D341Med (cell line): ENCODE measurements at regions not wholly inside any gene's neighbourhood (a gene's known extent, or its start where the extent isn't known, plus 50 kb on each side); places are given as distances from the start of the nearest gene placed in this dataset.
"Not testable (repeated sequence)": the region's sequence is repeated elsewhere in the genome, so short reads cannot be mapped to it uniquely, and the experiment has no call there.

Source experiments
- DNase-seq: peaks from one replicate; pipeline ENCODE4 v3.0.0; 2012; ENCODE audit warnings: low spot score

- no peak for DNase-seq
Observed at GRCh38 chr12:84054811-84055210, 857.8 kb downstream of the SLC6A15 start.

- no peak for DNase-seq
Observed at GRCh38 chr12:84047881-84048280, 864.7 kb downstream of the SLC6A15 start.

- DNase-seq = no peak
Observed at GRCh38 chr12:84046859-84047258, 865.7 kb downstream of the SLC6A15 start.

DNA sequence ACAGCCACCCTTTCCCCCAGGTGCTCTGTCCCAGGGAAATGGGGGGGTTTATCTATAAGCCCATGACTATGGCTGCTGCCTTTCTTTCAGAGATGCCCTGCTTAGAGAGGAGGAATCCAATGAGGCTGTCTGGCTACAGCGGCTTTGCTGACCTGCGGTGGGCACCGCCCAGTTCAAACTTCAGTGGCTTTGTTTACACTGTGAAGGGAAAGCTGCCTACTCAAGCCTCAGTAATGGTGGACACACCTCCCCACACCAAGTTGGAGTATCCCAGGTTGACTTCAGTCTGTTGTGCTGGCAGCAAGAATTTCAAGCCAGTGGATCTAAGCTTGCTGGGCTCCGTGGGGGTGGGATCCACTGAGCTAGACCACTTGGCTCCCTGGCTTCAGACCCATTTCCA, 869.2 kb downstream of the SLC6A15 start:
- no peak for DNase-seq

GRCh38 chr12:84038242-84038641, 874.4 kb downstream of the SLC6A15 start:
- no peak for DNase-seq

GRCh38 chr12:84036912-84037311, 875.7 kb downstream of the SLC6A15 start:
- no peak for DNase-seq

GRCh38 chr12:84035766-84036165, 876.8 kb downstream of the SLC6A15 start:
- DNase-seq = no peak

DNA sequence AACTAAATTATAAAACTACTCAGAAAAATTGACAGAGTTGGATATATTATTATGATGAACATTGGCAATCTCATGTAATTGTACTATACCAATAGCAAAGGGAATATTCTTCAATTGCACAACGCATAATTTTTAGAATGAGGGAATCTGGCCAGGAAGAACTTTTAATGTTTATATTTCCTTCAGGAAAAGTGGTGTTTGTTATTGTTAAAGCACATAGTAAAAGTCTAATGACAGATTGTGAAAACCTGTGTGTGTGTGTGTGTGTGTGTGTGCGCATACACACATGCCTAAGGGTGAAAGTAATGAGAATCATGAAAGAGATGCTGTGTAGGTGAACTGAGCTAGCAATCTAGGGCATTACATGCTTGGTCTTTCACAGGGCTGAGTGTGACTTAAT, 877.7 kb downstream of the SLC6A15 start:
- no peak for DNase-seq

DNA sequence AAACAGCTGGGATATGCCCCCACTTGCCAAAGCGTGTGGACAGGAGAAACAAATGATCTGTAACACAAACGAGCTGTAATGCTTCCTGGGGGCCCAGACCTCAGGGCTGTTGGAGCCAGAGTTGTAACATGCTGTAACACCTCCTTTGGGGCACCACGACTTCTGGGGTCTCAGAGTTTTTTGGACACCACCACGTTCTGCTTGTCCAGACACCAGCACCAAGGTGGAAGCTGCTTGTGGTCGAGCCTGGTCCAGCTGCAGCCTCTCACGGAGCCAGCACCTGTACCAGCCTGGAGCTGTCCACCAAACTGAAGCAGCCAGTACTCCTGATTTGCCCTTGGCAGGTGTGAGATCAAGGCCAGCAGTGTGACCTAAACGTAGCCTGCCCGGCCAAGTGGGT, 879.4 kb downstream of the SLC6A15 start:
- DNase-seq = no peak

DNA sequence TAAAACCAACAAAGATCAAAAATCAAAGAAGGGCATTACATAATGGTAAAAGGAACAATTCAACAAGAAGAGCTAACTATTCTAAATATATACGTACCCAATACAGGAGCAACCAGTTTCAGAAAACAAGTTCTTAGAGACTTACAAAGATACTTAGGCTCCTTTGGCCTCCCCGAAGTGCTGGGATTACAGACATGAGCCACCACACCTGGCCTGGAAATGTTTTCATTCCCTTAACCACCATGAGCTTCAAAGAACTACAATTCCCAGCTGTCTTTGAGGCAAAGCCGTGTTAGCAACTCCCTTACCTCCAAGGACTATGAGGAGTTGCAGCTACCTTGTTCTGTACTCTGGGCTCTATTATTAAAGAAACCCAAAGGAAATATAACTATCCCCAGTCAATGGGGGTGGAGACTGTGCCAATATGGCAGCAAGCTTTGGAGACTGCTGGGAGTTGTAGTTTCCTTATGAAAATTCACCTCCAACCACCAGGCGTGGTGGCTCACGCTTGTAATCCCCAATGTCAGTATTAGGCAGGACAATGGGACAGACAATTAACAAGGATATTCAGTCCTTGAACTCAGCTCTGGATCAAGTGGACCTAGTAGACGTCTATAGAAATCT, 893.9 kb downstream of the SLC6A15 start:
- DNase-seq = not testable (repeated sequence)

DNA sequence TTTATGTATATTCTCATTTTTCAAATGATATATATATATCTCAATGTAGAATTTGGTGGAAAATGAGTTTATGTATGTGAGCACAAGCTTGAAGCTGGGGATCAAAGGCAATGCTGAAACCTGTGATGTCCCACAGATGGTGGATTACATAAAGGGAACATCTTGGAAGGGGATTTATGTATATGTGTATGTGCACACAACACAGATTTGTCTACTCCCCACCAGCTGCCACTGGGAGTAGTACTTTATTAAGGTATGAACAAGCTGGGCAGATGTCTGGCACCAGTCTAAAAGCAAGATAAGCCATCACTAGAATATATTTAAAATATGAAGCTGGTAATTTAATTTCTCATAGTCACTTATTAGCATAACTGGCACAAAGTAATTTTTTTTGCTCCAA, 895.6 kb downstream of the SLC6A15 start:
- peak; percentile 61 for DNase-seq

- DNase-seq = no peak
Observed at GRCh38 chr12:83997423-83997822, 915.2 kb downstream of the SLC6A15 start.

- DNase-seq = no peak
Observed at GRCh38 chr12:83996671-83997070, 915.9 kb downstream of the SLC6A15 start.

- DNase-seq = no peak
Observed at GRCh38 chr12:83985084-83985483, 927.5 kb downstream of the SLC6A15 start.

GRCh38 chr12:83980398-83980797, 932.2 kb downstream of the SLC6A15 start:
- DNase-seq = no peak

GRCh38 chr12:83979785-83980184, 932.8 kb downstream of the SLC6A15 start:
- DNase-seq = no peak

DNA sequence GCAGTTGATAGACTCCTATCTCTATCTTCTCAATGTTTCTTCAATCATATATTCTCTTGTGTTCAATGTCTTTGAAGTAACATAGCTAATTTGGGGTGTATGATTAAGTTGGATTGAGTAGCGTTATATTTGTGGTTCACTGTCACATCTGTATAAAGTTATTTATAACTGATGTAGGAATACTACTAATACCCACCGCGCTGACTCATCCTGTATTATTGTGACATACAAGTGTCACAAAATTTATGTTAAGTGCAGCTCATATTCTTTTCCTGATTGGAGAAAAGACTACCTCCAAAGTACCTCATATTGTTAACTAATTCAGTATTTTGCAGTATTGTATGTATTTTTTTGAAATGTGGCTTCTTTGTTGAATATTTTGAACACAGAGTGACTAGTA, 940.8 kb downstream of the SLC6A15 start:
- no peak for DNase-seq

DNA sequence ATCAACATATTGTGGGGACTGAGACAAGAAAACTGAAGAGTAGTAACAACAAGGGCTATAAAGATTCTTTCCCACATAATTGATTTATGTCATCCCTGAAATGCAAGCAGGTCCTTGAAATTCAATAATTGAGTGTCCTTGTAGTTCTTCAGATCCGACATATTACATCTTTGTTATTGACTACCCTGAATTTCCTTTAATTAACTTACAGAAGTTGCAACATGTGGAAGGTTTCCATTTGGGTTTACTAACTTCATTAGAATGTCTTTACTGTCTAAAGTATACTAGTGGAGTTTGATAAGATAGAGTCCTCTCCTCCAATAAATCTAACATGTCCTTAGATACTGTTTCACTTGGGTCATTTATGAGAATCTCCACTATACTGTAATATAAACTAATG, 951.8 kb downstream of the SLC6A15 start:
- no peak for DNase-seq

DNA sequence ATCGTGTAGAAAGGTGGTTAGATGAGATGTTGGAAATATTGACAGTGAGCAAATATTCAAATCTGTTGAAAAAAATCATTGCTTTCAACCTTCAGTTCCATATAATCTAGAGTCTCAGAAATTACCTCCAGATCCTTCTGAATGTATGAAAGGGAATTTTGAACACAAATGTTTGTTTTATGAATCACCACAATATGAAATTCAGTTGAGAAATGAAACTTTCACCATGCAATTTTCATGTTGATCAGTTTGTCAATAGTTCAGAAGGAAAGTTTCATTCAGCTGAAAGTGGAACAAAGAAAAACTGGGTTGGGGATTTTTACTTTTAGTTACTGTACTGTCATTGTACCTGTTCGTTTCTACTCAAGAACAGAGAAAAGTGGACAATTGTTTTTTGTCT, 953.6 kb downstream of the SLC6A15 start:
- no peak for DNase-seq

GRCh38 chr12:83954956-83955601, 957.5 kb downstream of the SLC6A15 start:
- DNase-seq = no peak

- DNase-seq = no peak
Observed at GRCh38 chr12:83954071-83954789, 958.4 kb downstream of the SLC6A15 start.

DNA sequence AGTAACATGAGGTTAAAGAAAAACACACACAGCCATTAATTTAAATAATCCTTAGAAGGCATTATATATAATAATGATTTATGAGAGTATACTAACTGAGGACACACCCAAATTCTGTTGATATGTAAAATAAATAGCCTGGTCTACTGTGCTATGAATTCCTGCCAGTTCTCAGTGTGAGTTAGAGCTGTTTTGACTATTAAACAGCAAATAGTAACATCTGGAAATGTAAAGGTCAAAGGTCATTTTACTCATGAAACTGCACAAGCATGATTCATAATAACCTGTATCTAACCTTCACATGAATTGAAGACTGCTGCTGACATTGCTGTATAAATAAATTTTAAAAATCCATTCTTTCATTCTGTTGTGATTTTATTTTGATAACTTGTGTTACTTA, 966.7 kb downstream of the SLC6A15 start:
- no peak for DNase-seq

DNA sequence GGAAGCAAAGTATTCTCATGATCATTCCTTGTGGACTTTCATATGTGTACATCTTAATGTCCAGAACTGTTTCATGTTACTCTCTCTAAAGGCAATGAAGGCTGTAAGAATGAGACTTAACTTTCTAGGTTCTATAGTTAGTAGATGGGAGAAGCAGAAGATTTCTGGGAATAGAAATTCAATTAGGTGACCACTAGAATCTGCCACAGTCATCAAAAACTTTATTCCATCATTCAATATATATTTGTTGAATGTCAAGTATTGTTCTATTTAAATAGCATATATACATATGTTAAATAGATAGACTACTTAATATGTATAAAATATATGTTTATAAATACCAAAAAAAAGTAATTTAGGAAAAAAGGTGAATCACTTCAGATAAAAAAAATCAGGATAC, 972.9 kb downstream of the SLC6A15 start:
- no peak for DNase-seq

DNA sequence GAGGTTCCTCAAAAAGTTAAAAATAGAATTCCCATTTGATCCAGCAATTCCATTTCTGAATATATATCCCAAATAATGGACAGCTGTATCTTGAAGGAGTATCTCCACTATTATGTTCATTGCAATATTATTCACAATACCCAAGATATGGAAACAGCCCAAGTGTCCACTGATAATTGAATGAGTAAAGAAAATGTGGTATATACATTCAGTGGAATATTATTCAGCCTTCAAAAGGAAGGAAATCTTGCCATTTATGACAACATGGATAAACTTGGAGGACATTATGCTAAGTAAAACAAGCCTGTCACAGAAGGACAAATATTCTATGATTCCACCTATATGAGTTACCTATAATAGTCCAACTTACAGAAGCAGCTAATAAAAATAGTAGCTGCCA, 979.0 kb downstream of the SLC6A15 start:
- DNase-seq = no peak
